Testis (tissue), 2 donors: ENCODE measurements at regions not wholly inside any gene's neighbourhood (a gene's known extent, or its start where the extent isn't known, plus 50 kb on each side); places are given as distances from the start of the nearest gene placed in this dataset.

Experiments
- DNase-seq: peaks from one replicate; pipeline ENCODE4 v3.0.0-alpha.2; 2019
- H3K27ac ChIP-seq, 2 donors: fragments of 200-600 bp; sonication (generic); one replicate each; pipeline ENCODE4 v1.5.1; 2019
- H3K27me3 ChIP-seq: fragments of 200-600 bp; sonication (generic); one replicate; pipeline ENCODE4 v1.5.1; 2019
- H3K36me3 ChIP-seq: fragments of 200-600 bp; sonication (generic); one replicate; pipeline ENCODE4 v1.5.1; 2017; ENCODE audit warnings: low read depth; ENCODE audit errors: missing control alignments
- H3K4me1 ChIP-seq: fragments of 200-600 bp; sonication (generic); one replicate; pipeline ENCODE4 v1.5.1; 2019
- H3K4me3 ChIP-seq, 2 donors: fragments of 200-600 bp; sonication (generic); one replicate each; pipeline ENCODE4 v1.5.1; 2017 to 2019
- H3K9me3 ChIP-seq: fragments of 200-600 bp; sonication (generic); one replicate; pipeline ENCODE4 v1.5.1; 2017
- POLR2A ChIP-seq: fragments of 450-650 bp; IDR thresholded peaks from one replicate; pipeline ENCODE4 v1.6.1; 2017; ENCODE audit warnings: antibody characterized with exemption, mild to moderate bottlenecking, moderate library complexity
- WGBS, 2 donors: methylation state at CpG; one replicate each; pipeline ENCODE4 v1.1.5; 2018; 5-methylcytosine and 5-hydroxymethylcytosine counted together
- intact Hi-C: fragments of 100-400 bp; cut with DNase I; formaldehyde crosslinking; loops from one replicate; pipeline ENCODE4 v1.15.1; 2023; ENCODE audit warnings: low total_unique reads
- TF ChIP-seq, protein P1 (sequence below), 3 experiments: fragments of 450-650 bp in 2 of 3; fragments of 200-600 bp in 1 of 3; sonication (generic) in 1 of 3; IDR thresholded peaks; one replicate each; pipeline ENCODE4 v1.5.1; 2016 to 2019; ENCODE audit warnings: antibody characterized with exemption in 3 of 3, mild to moderate bottlenecking in 2 of 3, moderate library complexity in 1 of 3

DNA sequence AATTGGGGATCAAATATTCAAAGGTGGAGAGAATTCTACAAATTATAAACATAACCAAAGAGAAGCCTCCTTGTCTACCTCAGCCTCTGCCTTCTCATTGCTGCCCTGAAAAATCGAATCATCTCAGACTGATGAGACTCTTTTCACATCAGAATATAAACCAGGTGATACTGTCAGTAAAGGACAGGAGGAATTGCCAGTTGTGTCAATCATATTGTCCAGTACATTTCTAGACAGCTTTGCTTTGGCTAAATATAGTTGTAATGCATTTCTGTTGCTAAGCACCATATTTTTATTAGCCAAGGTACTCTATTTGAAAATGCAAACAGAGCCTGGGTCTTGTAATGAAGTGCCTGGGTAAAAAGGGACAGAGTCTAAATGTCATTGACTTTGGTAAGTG, 92.6 kb upstream of the TLK1 start:
- no peak for DNase-seq
- Histone ChIP-seq H3K4me1 (no peaks in the 10 kb centered on the region), H3K27me3 (no peaks in the 10 kb centered on the region), H3K36me3 (no peaks in the 10 kb centered on the region), H3K27ac (no peak overlapping the region), H3K4me3 (no peak overlapping the region), H3K9me3 (no peaks in the 10 kb centered on the region)
- WGBS, 2 donors: 94% methylated on average over 1 of the region's 1 CpG
- intact Hi-C loops: no loop called here
- no peak for TF ChIP-seq POLR2A
- TF ChIP-seq, protein P1, sequence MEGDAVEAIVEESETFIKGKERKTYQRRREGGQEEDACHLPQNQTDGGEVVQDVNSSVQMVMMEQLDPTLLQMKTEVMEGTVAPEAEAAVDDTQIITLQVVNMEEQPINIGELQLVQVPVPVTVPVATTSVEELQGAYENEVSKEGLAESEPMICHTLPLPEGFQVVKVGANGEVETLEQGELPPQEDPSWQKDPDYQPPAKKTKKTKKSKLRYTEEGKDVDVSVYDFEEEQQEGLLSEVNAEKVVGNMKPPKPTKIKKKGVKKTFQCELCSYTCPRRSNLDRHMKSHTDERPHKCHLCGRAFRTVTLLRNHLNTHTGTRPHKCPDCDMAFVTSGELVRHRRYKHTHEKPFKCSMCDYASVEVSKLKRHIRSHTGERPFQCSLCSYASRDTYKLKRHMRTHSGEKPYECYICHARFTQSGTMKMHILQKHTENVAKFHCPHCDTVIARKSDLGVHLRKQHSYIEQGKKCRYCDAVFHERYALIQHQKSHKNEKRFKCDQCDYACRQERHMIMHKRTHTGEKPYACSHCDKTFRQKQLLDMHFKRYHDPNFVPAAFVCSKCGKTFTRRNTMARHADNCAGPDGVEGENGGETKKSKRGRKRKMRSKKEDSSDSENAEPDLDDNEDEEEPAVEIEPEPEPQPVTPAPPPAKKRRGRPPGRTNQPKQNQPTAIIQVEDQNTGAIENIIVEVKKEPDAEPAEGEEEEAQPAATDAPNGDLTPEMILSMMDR (IDR thresholded peaks at IDR 0.05): no peak

DNA sequence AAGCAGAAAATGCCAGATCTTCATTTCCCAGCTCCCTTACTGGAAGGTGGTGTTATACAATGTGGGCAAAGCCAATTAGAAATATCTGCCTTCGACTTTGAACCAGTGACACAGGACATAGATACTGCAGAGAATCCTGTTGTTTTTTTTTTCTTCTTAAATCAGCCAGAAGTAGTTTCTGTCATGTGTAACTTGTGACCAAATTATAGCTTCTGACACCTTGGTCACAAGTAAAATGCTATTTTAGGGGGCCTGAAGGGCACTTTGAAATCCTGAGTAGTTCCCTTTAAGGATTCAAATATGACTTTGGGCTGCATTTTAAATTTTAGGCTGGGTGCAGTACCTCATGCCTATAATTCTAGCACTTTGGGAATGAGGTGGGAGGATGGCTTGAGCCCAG, 89.0 kb upstream of the TLK1 start:
- no peak overlapping the region for H3K4me3 ChIP-seq
- TF ChIP-seq, protein P1 (IDR thresholded peaks at IDR 0.05): no peak
- TF ChIP-seq POLR2A: no peak
- intact Hi-C loops: no loop called here
- H3K9me3 ChIP-seq: no peaks in the 10 kb centered on the region
- H3K27me3 ChIP-seq: no peaks in the 10 kb centered on the region
- 79 to 95% methylated on average over 1 of the region's 1 CpG for WGBS, 2 donors
- no peak for DNase-seq
- no peaks in the 10 kb centered on the region for H3K36me3 ChIP-seq
- no peak overlapping the region for H3K27ac ChIP-seq
- no peaks in the 10 kb centered on the region for H3K4me1 ChIP-seq

DNA sequence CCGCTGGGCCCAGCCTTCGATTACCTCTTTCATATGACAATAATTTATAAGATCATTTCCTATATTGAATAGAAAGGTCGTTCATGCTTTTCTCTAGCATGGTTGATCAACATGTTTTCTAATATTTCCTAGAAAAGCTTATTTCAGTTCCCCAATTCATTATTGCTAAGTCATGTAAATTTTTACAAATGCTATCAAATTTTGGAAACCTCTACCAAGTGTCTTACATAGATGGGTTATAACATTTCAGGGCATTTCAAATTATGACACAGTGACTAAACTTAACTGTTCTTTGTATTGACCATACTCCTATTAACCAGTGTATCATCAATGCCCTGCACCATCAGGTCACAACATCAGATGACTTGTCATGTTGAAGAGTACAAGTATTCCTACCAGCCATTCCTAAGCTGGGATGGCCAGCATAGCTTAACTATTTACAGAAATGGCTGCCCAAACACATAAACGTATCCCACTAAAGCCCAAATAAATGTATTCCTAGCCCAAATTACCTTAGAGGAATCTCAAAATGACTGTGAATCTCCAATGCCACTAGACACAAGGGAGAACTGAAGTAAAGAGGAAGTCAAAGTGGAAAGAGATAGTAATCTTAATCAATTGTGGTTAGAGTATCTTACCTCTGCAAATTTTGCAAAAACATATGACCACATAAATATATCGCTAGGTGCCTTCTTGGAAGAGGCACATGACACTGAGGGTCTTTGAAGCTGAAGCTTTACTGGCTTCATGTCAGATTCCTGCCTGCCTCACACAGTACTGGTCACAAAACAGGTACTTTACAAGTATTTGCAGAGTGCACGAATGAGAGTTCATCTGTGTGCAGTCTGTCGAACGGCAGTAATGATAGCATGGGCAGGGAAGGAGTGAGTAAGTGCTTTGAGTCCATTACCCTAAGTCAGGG, 87.3 kb upstream of the TLK1 start:
- WGBS, 2 donors: 81 to 88% methylated on average over 8 of the region's 8 CpGs
- intact Hi-C loops: no loop called here
- Histone ChIP-seq H3K27me3 (no peaks in the 10 kb centered on the region), H3K27ac (no peak overlapping the region), H3K9me3 (no peaks in the 10 kb centered on the region), H3K4me1 (no peaks in the 10 kb centered on the region), H3K4me3 (no peak overlapping the region), H3K36me3 (no peaks in the 10 kb centered on the region)
- DNase-seq: no peak
- TF ChIP-seq, protein P1 (IDR thresholded peaks at IDR 0.05): no peak
- TF ChIP-seq POLR2A: no peak

DNA sequence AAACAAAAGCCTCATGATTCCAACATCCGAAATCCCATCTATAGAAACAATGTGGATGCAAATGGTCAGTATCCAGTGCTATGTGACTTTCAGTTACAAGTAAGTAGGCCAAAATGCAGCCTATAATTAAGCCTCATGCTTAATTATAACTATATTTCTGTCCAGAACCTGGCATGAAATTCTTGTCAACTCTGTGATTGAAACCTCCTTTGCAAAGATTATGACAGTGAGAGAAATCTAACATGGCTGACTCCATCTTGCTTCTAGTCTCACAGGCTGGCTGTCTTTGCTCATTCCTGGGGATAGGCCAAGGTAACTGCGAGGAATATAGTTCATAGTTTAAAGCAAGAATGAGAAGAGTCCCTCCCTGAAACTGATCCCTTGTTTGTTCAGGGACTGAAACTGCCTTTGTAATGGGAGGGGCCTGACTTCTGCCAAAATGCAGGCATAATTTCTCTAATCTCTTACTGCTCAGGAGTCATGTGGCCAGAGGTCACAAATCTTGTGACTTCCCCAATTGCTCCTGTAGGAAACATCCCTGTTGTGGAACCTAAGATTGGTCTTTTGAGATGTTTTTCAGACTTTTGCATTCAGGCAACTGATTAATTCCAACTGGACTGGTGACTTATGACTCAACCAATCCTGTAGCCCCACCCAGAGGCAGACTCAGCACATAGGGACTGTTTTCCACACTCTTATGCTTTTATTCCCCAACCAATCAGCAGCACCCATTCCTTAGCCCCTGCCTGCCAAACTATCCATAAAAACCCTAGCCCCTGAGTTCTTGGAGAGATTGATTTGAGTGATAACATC, 84.5 kb upstream of the TLK1 start:
- Histone ChIP-seq H3K36me3 (no peaks in the 10 kb centered on the region), H3K27me3 (no peaks in the 10 kb centered on the region), H3K4me3 (no peak overlapping the region), H3K4me1 (no peaks in the 10 kb centered on the region), H3K27ac (no peak overlapping the region), H3K9me3 (no peaks in the 10 kb centered on the region)
- intact Hi-C loops: no loop called here
- WGBS, 2 donors: 90 to 94% methylated on average over 2 of the region's 2 CpGs
- TF ChIP-seq POLR2A: no peak
- TF ChIP-seq, protein P1 (IDR thresholded peaks at IDR 0.05): no peak
- DNase-seq: no peak
